Activated CD4-positive, alpha-beta T cell treated with anti-CD3 and anti-CD28 coated beads, Interleukin-2, amount 10 ng/mL, durations not matched to agents 7 days and 5 days (primary cell): ENCODE measurements at regions not wholly inside any gene's neighbourhood (a gene's known extent, or its start where the extent isn't known, plus 50 kb on each side); places are given as distances from the start of the nearest gene placed in this dataset.

Experiments
- CTCF ChIA-PET: fragments of 350-600 bp; sonication (Branson Sonifier 250); formaldehyde crosslinking; loops from one replicate; lab custom pipeline; 2021; ENCODE audit warnings: antibody characterized with exemption; lab: Charles Lee
- POLR2A ChIA-PET: fragments of 350-600 bp; sonication (Branson Sonifier 250); formaldehyde crosslinking; loops from one replicate; lab custom pipeline; 2021; ENCODE audit warnings: antibody characterized with exemption; lab: Charles Lee
- DNase-seq: peaks from one replicate; pipeline ENCODE4 v3.0.0-alpha.2; 2020
- H3K27ac Mint-ChIP-seq: one replicate; pipeline ENCODE4 v1.8.0; 2021; ENCODE audit warnings: mild to moderate bottlenecking, moderate library complexity, mixed read lengths
- H3K27me3 Mint-ChIP-seq: one replicate; pipeline ENCODE4 v1.8.0; 2021; ENCODE audit warnings: mixed read lengths
- H3K36me3 Mint-ChIP-seq: one replicate; pipeline ENCODE4 v1.8.0; 2021; ENCODE audit warnings: low read depth, mixed read lengths
- H3K4me1 Mint-ChIP-seq: one replicate; pipeline ENCODE4 v1.8.0; 2021; ENCODE audit warnings: mixed read lengths
- H3K4me3 Mint-ChIP-seq: one replicate; pipeline ENCODE4 v1.8.0; 2021; ENCODE audit warnings: mild to moderate bottlenecking, moderate library complexity, mixed read lengths
- H3K9me3 Mint-ChIP-seq: one replicate; pipeline ENCODE4 v1.8.0; 2021; ENCODE audit warnings: mixed read lengths

- ChIA-PET POLR2A (no interaction called here), CTCF (no interaction called here)
- no peaks in the 10 kb centered on the region for H3K36me3 Mint-ChIP-seq
- DNase-seq = no peak
- H3K9me3 Mint-ChIP-seq = no peaks in the 10 kb centered on the region
- H3K4me1 Mint-ChIP-seq = no peaks in the 10 kb centered on the region
- H3K4me3 Mint-ChIP-seq = no peak overlapping the region
- peaks cover 6% of the 10 kb centered on the region for H3K27me3 Mint-ChIP-seq
- H3K27ac Mint-ChIP-seq = no peak overlapping the region
These were observed 90.8 kb upstream of the PIK3C3 start for GRCh38 chr18:41864216-41864615.

- POLR2A ChIA-PET = no interaction called here
- Mint-ChIP-seq H3K27me3 (peaks cover 6% of the 10 kb centered on the region), H3K36me3 (no peaks in the 10 kb centered on the region), H3K4me3 (no peak overlapping the region), H3K27ac (no peak overlapping the region), H3K9me3 (no peaks in the 10 kb centered on the region), H3K4me1 (no peaks in the 10 kb centered on the region)
- DNase-seq = no peak
- CTCF ChIA-PET = no interaction called here
These were observed 92.1 kb upstream of the PIK3C3 start for GRCh38 chr18:41862921-41863320.

- H3K36me3 Mint-ChIP-seq = no peaks in the 10 kb centered on the region
- no peak overlapping the region for H3K27ac Mint-ChIP-seq
- H3K27me3 Mint-ChIP-seq = peaks cover 6% of the 10 kb centered on the region
- no peak overlapping the region for H3K4me3 Mint-ChIP-seq
- no peaks in the 10 kb centered on the region for H3K4me1 Mint-ChIP-seq
- DNase-seq = no peak
- ChIA-PET POLR2A (no interaction called here), CTCF (interaction anchor here (1.0 kb wide), 1 partner anchor 13 kb away, joined by 3 read pairs; no protein-coding TSS in a partner anchor)
- H3K9me3 Mint-ChIP-seq = no peaks in the 10 kb centered on the region
These were observed 94.0 kb upstream of the PIK3C3 start for GRCh38 chr18:41860987-41861386.

GRCh38 chr18:41858761-41859555 lies 96.1 kb upstream of the PIK3C3 start:
- Mint-ChIP-seq H3K27me3 (peaks cover 6% of the 10 kb centered on the region), H3K9me3 (no peaks in the 10 kb centered on the region), H3K4me1 (no peaks in the 10 kb centered on the region), H3K27ac (no peak overlapping the region), H3K4me3 (no peak overlapping the region), H3K36me3 (no peaks in the 10 kb centered on the region)
- ChIA-PET CTCF (no interaction called here), POLR2A (no interaction called here)
- DNase-seq = no peak

- no peaks in the 10 kb centered on the region for H3K9me3 Mint-ChIP-seq
- H3K36me3 Mint-ChIP-seq = no peaks in the 10 kb centered on the region
- H3K27ac Mint-ChIP-seq = no peak overlapping the region
- DNase-seq = no peak
- ChIA-PET POLR2A (no interaction called here), CTCF (no interaction called here)
- H3K27me3 Mint-ChIP-seq = peaks cover 2% of the 10 kb centered on the region
- no peaks in the 10 kb centered on the region for H3K4me1 Mint-ChIP-seq
- no peak overlapping the region for H3K4me3 Mint-ChIP-seq
These were observed 101.8 kb upstream of the PIK3C3 start for GRCh38 chr18:41853280-41853679.

GRCh38 chr18:41850781-41851180 lies 104.3 kb upstream of the PIK3C3 start:
- no peak for DNase-seq
- no peaks in the 10 kb centered on the region for H3K4me1 Mint-ChIP-seq
- no peak overlapping the region for H3K4me3 Mint-ChIP-seq
- POLR2A ChIA-PET = no interaction called here
- no peaks in the 10 kb centered on the region for H3K36me3 Mint-ChIP-seq
- H3K27me3 Mint-ChIP-seq = peaks cover 5% of the 10 kb centered on the region
- no peaks in the 10 kb centered on the region for H3K9me3 Mint-ChIP-seq
- CTCF ChIA-PET = no interaction called here
- H3K27ac Mint-ChIP-seq = no peak overlapping the region

GRCh38 chr18:41849632-41850031 lies 105.4 kb upstream of the PIK3C3 start:
- no peak overlapping the region for H3K4me3 Mint-ChIP-seq
- H3K27ac Mint-ChIP-seq = no peak overlapping the region
- POLR2A ChIA-PET = no interaction called here
- H3K4me1 Mint-ChIP-seq = no peaks in the 10 kb centered on the region
- H3K36me3 Mint-ChIP-seq = no peaks in the 10 kb centered on the region
- CTCF ChIA-PET = no interaction called here
- no peak for DNase-seq
- H3K27me3 Mint-ChIP-seq = peaks cover 5% of the 10 kb centered on the region
- H3K9me3 Mint-ChIP-seq = no peaks in the 10 kb centered on the region

GRCh38 chr18:41845563-41845962 lies 109.5 kb upstream of the PIK3C3 start:
- H3K4me3 Mint-ChIP-seq = no peak overlapping the region
- no peaks in the 10 kb centered on the region for H3K4me1 Mint-ChIP-seq
- no peaks in the 10 kb centered on the region for H3K9me3 Mint-ChIP-seq
- POLR2A ChIA-PET = no interaction called here
- no peak overlapping the region for H3K27ac Mint-ChIP-seq
- CTCF ChIA-PET = no interaction called here
- H3K36me3 Mint-ChIP-seq = no peaks in the 10 kb centered on the region
- DNase-seq = no peak
- peaks cover 7% of the 10 kb centered on the region for H3K27me3 Mint-ChIP-seq

GRCh38 chr18:41842886-41843285 lies 112.1 kb upstream of the PIK3C3 start:
- ChIA-PET CTCF (no interaction called here), POLR2A (no interaction called here)
- Mint-ChIP-seq H3K4me3 (no peak overlapping the region), H3K36me3 (no peaks in the 10 kb centered on the region), H3K4me1 (no peaks in the 10 kb centered on the region), H3K27me3 (peaks cover 5% of the 10 kb centered on the region), H3K27ac (no peak overlapping the region), H3K9me3 (no peaks in the 10 kb centered on the region)
- DNase-seq = no peak

- ChIA-PET POLR2A (interaction anchor here (0.6 kb wide), 1 partner anchor 1910 kb away, joined by 4 read pairs; no protein-coding TSS in a partner anchor), CTCF (interaction anchor here (1.4 kb wide), 1 partner anchor 22 kb away, joined by 3 read pairs; no protein-coding TSS in a partner anchor)
- H3K4me1 Mint-ChIP-seq = no peaks in the 10 kb centered on the region
- no peak overlapping the region for H3K4me3 Mint-ChIP-seq
- no peaks in the 10 kb centered on the region for H3K9me3 Mint-ChIP-seq
- H3K27ac Mint-ChIP-seq = no peak overlapping the region
- no peaks in the 10 kb centered on the region for H3K36me3 Mint-ChIP-seq
- DNase-seq = no peak
- H3K27me3 Mint-ChIP-seq = no peaks in the 10 kb centered on the region
These were observed 125.2 kb upstream of the PIK3C3 start for GRCh38 chr18:41829647-41830516.

- Mint-ChIP-seq H3K9me3 (no peaks in the 10 kb centered on the region), H3K27me3 (no peaks in the 10 kb centered on the region), H3K27ac (no peak overlapping the region), H3K4me3 (no peak overlapping the region), H3K4me1 (no peaks in the 10 kb centered on the region), H3K36me3 (no peaks in the 10 kb centered on the region)
- ChIA-PET POLR2A (no interaction called here), CTCF (no interaction called here)
- no peak for DNase-seq
These were observed 126.9 kb upstream of the PIK3C3 start for GRCh38 chr18:41828137-41828536.

- Mint-ChIP-seq H3K4me3 (no peak overlapping the region), H3K27me3 (no peaks in the 10 kb centered on the region), H3K36me3 (no peaks in the 10 kb centered on the region), H3K4me1 (no peaks in the 10 kb centered on the region), H3K9me3 (no peaks in the 10 kb centered on the region), H3K27ac (no peak overlapping the region)
- POLR2A ChIA-PET = no interaction called here
- CTCF ChIA-PET = no interaction called here
- no peak for DNase-seq
These were observed 134.2 kb upstream of the PIK3C3 start for GRCh38 chr18:41820784-41821183.
